Stimulated activated effector memory CD8-positive, alpha-beta T cell treated with anti-CD3 and anti-CD28 coated beads, Interleukin-12 subunit alpha, Interleukin-12 subunit beta, amount 100 ng/mL, for 72 hours (primary cell): ENCODE measurements at regions not wholly inside any gene's neighbourhood (a gene's known extent, or its start where the extent isn't known, plus 50 kb on each side); places are given as distances from the start of the nearest gene placed in this dataset.
"Not testable (repeated sequence)": the region's sequence is repeated elsewhere in the genome, so short reads cannot be mapped to it uniquely, and the experiment has no call there.

Source experiments
- ATAC-seq: fragments of 150-1000 bp; cut with Tn5 transposase; 2 replicates; pipeline ENCODE4 v1.10.0; 2021
- DNase-seq, 2 donors: peaks; one replicate each; pipeline ENCODE4 v3.0.0; 2021 to 2022; ENCODE audit warnings: low spot score in 2 of 2
- H3K27ac Mint-ChIP-seq: one replicate; pipeline ENCODE4 v1.8.0; 2022; ENCODE audit warnings: mild to moderate bottlenecking, mixed read lengths
- H3K36me3 Mint-ChIP-seq: one replicate; pipeline ENCODE4 v1.8.0; 2022; ENCODE audit warnings: mild to moderate bottlenecking, mixed read lengths
- H3K4me1 Mint-ChIP-seq: one replicate; pipeline ENCODE4 v1.8.0; 2022; ENCODE audit warnings: mixed read lengths
- H3K4me3 Mint-ChIP-seq: one replicate; pipeline ENCODE4 v1.8.0; 2022; ENCODE audit warnings: mild to moderate bottlenecking, mixed read lengths
- H3K9me3 Mint-ChIP-seq: one replicate; pipeline ENCODE4 v1.8.0; 2022; ENCODE audit warnings: mixed read lengths

DNA sequence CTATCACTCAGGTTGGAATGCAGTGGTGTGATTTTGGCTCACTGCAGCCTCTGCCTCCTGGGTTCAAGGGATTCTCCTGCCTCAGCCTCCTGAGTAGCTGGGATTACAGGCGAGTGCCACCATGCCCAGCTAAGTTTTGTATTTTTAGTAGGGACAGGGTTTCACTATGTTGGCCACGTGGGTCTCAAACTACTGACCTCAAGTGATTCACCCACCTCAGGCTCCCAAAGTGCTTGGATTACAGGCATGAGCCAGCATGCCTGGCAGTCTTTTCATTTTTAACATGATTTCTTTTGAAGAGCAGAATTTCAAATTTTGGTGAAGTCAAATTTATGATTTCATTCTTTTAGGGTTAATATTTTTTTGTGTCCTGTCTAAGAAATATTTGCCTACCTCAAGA lies 217.4 kb downstream of the BUB3 start:
- not testable (repeated sequence) for ATAC-seq, H3K27ac Mint-ChIP-seq, H3K4me3 Mint-ChIP-seq, DNase-seq, H3K4me1 Mint-ChIP-seq, H3K36me3 Mint-ChIP-seq, H3K9me3 Mint-ChIP-seq

DNA sequence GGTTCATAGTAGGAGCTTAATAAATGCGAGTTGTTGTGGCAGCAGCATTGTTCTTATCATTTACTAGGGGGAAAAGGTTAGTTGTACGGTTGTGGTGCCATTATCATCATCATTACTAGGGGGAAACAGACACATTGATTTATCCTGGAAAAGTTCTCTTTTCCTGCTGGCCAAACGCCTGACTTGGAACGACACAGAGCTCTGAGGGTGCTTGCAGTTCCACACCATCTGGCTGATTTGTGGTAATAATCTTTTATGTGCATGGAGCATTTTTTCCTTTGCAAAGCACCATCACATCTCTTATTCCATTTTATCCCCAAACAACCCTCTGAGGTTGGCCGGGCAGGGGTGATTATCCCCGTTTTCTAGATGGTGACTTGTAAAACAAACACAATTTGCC lies 219.4 kb downstream of the BUB3 start:
- ATAC-seq (no peak), DNase-seq (no peak)
- no peak overlapping the region for H3K27ac Mint-ChIP-seq
- H3K9me3 Mint-ChIP-seq, result no peaks in the 10 kb centered on the region
- no peaks in the 10 kb centered on the region for H3K4me1 Mint-ChIP-seq
- H3K36me3 Mint-ChIP-seq, result no peaks in the 10 kb centered on the region
- H3K4me3 Mint-ChIP-seq, result no peak overlapping the region

DNA sequence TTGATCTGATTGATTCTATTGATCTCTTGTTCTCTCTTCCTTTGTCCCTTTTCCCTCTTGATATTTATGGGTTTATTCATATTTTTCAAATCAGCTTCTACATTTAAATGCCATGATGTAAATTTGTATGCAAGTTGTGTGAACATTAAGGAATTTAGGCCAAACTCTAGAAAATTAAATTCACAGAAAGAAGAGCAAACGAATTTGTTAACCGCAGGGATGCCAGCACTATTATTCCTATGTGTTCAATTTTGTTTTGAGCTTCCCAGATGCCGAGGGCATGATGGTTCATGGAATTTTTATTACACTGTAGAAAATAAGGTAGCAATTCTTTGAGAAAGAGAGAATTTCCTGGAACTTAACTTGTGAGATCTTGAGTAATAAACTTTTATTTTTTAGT lies 220.9 kb downstream of the BUB3 start:
- DNase-seq, result no peak
- H3K36me3 Mint-ChIP-seq, result no peaks in the 10 kb centered on the region
- no peak overlapping the region for H3K4me3 Mint-ChIP-seq
- H3K9me3 Mint-ChIP-seq, result no peaks in the 10 kb centered on the region
- no peak overlapping the region for H3K27ac Mint-ChIP-seq
- no peaks in the 10 kb centered on the region for H3K4me1 Mint-ChIP-seq
- no peak for ATAC-seq

DNA sequence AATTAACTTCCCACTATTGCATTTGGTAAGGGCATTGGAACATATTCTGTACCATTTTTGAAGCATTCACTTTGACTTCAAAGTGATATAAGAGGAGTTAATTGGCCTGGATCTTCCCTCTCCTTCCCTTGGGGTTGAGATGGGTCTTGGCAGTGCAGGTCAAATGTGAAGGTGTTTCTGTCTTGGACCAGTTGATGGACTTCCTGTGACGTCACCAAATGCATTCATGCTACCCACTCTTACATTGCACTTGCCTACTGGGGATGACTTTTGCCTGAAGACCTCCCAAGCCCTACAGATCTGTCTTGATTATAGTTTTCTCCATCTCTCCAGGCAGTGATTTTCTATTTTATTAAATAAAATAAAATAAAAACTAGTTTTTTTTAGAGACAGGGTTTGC lies 221.5 kb downstream of the BUB3 start:
- Mint-ChIP-seq H3K9me3 (no peaks in the 10 kb centered on the region), H3K4me1 (peaks cover 5% of the 10 kb centered on the region), H3K4me3 (no peak overlapping the region), H3K36me3 (no peaks in the 10 kb centered on the region), H3K27ac (no peak overlapping the region)
- ATAC-seq (no peak), DNase-seq (no peak)

DNA sequence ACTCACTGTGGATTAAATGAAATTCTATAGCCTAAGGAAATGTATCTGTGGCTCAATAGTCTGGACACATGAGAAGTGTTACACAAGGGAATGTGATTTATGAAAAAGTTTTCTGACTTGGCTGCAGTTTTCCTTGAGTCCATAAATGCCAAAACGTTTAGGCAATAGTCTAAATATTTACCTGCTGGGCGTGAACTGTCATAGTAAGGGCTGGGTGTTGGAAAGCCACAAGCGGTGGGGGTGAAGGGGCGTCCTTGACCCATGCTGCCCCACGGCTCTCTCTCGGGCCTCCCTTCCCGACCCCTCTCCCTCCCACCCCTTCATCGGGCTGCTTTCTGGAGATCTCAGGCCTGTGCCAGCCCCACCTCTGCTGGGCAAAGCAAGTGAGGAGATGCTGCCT lies 223.7 kb downstream of the BUB3 start:
- DNase-seq (no peak), ATAC-seq (no peak)
- Mint-ChIP-seq H3K4me3 (no peak overlapping the region), H3K36me3 (no peaks in the 10 kb centered on the region), H3K9me3 (no peaks in the 10 kb centered on the region), H3K27ac (no peak overlapping the region), H3K4me1 (peaks cover 6% of the 10 kb centered on the region)

DNA sequence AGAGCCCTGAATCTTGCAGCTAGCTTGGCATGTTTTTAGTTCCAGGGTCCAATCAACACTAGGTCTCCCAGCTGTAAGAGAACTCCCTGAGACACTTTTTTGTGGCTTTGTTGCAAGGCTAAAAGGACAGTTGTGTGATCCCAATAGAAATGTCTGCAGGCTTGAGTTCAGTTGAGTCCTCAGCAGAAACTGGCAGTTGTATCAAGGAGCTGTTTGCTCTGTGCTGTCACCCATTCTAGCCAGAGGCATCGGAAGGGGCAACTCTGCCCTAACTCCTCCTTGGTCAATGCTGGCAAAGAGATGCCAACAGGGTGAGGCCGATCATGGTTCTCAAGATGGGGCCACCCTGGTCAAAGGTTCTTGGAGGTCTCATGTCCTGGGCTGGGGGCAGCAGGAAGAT lies 224.1 kb downstream of the BUB3 start:
- Mint-ChIP-seq H3K27ac (no peak overlapping the region), H3K9me3 (no peaks in the 10 kb centered on the region), H3K4me3 (no peak overlapping the region), H3K4me1 (peaks cover 6% of the 10 kb centered on the region), H3K36me3 (no peaks in the 10 kb centered on the region)
- DNase-seq, result no peak
- ATAC-seq, result no peak

DNA sequence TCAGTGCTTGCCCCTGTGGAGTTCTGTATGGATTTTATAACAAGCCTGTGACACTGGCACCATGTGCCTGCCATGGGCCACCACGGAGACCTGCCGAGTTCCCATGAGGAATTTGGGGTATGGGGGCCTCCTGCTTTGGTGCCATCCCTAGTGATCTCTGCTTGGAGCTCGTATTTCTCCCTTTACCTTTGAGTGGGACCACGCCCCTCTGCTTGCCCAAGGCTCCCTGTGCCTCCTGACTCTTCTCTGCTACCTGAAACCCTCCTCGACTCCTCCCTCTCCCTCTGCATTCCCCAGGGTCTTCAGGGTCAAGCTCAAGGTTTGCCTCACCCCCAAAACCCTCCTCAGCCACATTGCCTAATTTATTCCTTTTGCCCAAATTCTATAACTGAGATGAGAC lies 225.0 kb downstream of the BUB3 start:
- peaks cover 6% of the 10 kb centered on the region for H3K4me1 Mint-ChIP-seq
- H3K9me3 Mint-ChIP-seq, result no peaks in the 10 kb centered on the region
- no peak for DNase-seq
- H3K36me3 Mint-ChIP-seq, result no peaks in the 10 kb centered on the region
- ATAC-seq, result no peak
- no peak overlapping the region for H3K4me3 Mint-ChIP-seq
- H3K27ac Mint-ChIP-seq, result no peak overlapping the region

DNA sequence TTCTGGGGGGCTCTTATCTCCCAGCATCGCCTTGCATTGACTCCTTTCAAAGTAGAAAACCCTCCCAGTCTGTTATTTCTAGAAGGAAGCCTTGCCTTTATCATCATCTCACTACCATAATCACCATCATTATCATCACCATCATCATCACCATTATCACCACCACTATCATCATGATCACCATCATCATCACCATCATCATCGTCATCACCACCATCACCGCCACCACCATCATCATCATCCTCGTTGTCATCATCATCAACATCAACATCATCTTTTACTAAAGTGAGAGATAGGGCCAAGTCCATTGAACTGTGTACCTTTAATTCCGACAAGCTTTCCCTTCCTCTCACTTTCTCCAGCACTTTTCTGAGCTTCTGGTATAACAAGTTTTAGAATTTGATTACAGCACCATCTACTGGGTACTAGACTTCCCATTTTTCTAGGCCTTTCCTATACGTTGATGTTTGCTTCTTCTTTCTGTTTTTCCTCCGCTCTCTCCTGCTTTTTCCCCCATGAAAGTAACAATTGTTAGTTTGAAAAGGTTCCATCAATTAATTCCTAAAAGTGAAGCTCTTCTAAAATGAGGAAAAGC lies 226.4 kb downstream of the BUB3 start:
- Mint-ChIP-seq H3K9me3 (no peaks in the 10 kb centered on the region), H3K36me3 (no peaks in the 10 kb centered on the region), H3K4me3 (no peak overlapping the region), H3K27ac (no peak overlapping the region), H3K4me1 (peaks cover 6% of the 10 kb centered on the region)
- ATAC-seq (no peak), DNase-seq (no peak)

DNA sequence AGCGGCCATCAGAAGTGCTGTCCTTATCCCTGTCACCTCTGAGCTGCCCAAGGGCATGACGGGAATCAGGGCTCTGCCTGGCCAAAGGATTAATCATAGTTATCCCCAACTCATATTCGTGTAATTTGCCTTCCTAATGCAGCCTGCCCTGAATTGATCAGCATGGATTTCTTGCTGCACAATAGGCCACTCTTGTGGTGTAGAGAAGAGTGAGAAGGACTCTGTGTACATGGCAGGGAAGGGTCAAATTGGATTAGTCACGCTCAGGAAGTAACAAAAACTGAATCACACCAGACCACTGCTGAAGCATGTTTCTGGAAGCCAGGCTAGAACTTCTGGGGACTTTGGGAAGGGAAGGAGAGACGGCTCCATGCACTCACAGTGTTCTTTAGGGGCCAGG lies 227.0 kb downstream of the BUB3 start:
- no peak overlapping the region for H3K4me3 Mint-ChIP-seq
- ATAC-seq, result no peak

DNA sequence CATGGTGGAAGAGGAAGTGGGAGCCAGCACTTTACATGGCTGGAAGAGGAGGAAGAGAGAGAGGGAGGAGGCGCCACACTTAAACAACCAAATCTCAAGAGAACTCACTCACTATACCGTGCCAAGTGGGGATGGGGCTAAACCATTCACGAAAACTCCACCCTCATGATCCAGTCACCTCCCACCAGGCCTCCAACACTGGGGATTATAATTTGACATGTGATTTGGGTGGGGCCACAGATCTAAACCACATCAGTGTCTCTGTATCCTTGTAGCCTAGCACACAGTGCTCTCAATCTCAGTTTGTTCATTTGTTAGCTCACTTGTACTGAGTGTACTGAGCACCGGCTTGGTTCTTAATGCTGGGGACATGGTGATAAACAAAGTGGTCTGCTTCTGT lies 228.3 kb downstream of the BUB3 start:
- Mint-ChIP-seq H3K27ac (no peak overlapping the region), H3K4me1 (peaks cover 6% of the 10 kb centered on the region), H3K36me3 (no peaks in the 10 kb centered on the region), H3K9me3 (peaks cover 6% of the 10 kb centered on the region), H3K4me3 (no peak overlapping the region)
- DNase-seq, result no peak
- no peak for ATAC-seq

More for the DNA sequence above, 227.0 kb downstream of the BUB3 start:
- peaks cover 2% of the 10 kb centered on the region for H3K9me3 Mint-ChIP-seq
- DNase-seq, result no peak
- no peaks in the 10 kb centered on the region for H3K36me3 Mint-ChIP-seq
- H3K4me1 Mint-ChIP-seq, result peaks cover 6% of the 10 kb centered on the region
- no peak overlapping the region for H3K27ac Mint-ChIP-seq

DNA sequence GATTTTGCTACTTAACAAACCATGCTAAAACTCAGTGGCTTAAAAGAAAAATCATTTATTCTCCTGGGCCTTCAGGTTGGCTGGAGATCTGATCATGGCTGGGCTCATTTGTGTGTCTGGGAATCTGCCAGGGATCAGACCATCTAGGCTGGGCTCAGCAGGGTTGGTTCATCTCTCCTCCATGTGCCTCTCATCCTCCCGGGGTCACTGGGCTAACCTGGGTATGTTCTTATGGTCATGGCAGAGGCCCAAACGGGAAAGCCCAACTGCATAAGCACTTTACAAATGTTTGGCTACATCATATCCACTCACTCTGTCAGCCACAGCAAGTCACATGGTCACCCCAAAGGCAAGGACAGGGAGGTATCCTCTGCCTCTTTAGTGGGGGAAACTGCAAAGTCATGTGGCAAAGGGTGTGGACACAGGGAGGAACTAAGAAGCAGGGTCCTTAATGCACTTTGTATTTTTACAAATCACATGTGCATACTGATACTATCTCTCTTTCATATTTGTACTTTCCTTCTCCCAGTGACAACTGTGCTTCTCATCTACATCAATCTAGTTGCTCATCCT lies 231.4 kb downstream of the BUB3 start:
- H3K4me1 Mint-ChIP-seq, result peaks cover 2% of the 10 kb centered on the region
- ATAC-seq, result no peak
- no peak for DNase-seq
- H3K9me3 Mint-ChIP-seq, result peaks cover 6% of the 10 kb centered on the region
- no peak overlapping the region for H3K4me3 Mint-ChIP-seq
- no peak overlapping the region for H3K27ac Mint-ChIP-seq
- no peaks in the 10 kb centered on the region for H3K36me3 Mint-ChIP-seq

DNA sequence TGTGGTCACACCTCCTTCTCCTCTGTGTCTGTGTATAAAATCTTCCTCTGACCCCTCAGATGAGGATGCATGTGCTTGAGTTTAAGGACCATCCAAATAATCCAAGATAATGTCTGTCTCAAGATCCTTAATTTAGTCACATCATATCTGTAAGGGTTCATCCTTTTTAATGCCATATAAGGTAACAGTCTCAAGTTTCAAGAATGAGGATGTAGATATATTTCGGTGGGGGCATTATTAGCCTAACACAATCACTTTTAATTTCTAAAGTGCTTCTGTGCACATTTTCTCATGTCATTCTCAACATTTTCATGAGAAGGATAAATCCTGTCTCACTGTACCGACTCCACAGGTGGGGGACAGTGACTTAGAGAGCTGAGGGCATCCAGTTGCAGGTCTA lies 235.3 kb downstream of the BUB3 start:
- no peaks in the 10 kb centered on the region for H3K4me1 Mint-ChIP-seq
- no peak overlapping the region for H3K4me3 Mint-ChIP-seq
- peaks cover 6% of the 10 kb centered on the region for H3K9me3 Mint-ChIP-seq
- H3K27ac Mint-ChIP-seq, result no peak overlapping the region
- no peak for DNase-seq
- no peak for ATAC-seq
- no peaks in the 10 kb centered on the region for H3K36me3 Mint-ChIP-seq

DNA sequence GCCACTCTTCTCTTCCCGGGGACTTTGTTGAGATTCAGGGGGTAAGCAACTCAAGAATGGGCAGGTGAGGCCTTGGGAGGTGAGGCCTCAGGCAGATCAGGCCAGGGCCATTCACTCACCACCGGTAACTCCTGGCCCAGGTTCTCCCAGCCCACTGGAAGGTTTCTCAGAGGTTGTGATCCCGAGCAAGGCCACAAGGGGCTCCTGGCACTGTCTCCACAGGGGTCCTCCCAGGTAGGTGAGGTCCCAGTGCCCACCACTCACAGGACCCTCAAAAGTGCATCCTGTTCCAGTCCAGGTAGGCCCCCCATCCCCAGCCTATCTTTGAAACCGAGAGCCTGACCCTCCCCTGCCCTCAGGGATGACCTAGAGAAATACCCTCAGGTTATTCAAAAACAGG lies 236.1 kb downstream of the BUB3 start:
- Mint-ChIP-seq H3K27ac (no peak overlapping the region), H3K36me3 (no peaks in the 10 kb centered on the region), H3K9me3 (peaks cover 6% of the 10 kb centered on the region), H3K4me3 (no peak overlapping the region), H3K4me1 (no peaks in the 10 kb centered on the region)
- ATAC-seq, result no peak
- DNase-seq, result no peak

DNA sequence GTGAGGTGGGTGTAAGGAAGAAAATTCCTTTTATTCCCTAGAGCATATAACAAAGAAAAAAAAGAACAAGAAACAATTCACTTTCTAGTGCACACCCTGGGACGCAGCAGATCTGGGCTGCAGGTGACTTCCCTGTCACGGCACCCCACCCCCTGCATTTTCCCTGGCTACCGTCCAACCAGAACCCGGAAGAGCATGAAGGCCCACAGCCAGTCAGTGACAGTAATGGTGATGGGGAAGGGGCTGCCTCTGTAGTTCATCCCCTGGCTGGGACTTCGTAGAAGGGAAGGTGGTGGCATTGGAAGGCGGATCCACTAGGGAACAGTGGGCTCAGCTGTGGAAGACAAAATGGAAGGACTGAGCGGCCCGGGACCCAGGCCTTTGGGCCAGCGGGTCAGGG lies 236.7 kb downstream of the BUB3 start:
- Mint-ChIP-seq H3K9me3 (peaks cover 5% of the 10 kb centered on the region), H3K4me1 (no peaks in the 10 kb centered on the region), H3K4me3 (no peak overlapping the region), H3K36me3 (no peaks in the 10 kb centered on the region), H3K27ac (no peak overlapping the region)
- DNase-seq (no peak), ATAC-seq (no peak)

DNA sequence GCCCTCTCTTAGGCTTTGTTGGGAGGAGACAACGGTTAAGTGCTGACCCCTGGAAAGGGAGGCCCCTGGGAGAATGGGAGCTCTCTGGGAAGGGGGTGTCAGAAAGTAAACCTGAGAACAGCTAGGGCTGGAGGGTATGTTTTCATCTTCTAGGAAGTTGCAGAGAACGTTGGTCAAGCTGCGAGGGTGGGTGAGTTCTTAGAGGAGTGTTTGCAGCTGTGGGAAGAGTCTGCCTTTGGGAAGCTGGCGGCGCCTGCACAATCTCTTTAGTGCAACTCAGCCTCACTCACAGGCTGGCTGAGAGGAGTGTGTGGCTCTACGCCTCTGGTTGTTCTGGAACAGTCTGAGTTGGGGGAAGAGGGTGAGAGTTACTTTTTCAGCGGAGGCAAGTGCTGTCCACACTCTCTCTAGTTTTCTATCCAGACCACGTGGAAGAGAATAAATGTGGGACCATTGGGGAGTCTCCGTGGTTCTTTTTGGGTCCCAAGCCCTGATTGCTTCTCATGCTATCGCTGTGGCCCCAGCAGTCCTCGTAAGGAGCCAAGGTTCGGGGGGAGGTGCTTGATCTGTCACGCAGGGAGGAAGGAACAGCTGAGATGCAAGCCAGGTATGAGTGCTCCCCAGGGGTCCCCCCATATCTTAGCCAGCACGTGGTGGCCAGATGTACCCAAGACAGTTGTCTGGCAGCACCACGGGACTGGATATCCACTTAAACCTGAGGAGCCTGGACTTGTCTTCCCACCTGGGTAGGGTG lies 237.2 kb downstream of the BUB3 start:
- no peaks in the 10 kb centered on the region for H3K36me3 Mint-ChIP-seq
- H3K27ac Mint-ChIP-seq, result no peak overlapping the region
- ATAC-seq, result peak; percentile 14
- no peaks in the 10 kb centered on the region for H3K4me1 Mint-ChIP-seq
- peaks cover 4% of the 10 kb centered on the region for H3K9me3 Mint-ChIP-seq
- no peak overlapping the region for H3K4me3 Mint-ChIP-seq
- DNase-seq, result no peak

DNA sequence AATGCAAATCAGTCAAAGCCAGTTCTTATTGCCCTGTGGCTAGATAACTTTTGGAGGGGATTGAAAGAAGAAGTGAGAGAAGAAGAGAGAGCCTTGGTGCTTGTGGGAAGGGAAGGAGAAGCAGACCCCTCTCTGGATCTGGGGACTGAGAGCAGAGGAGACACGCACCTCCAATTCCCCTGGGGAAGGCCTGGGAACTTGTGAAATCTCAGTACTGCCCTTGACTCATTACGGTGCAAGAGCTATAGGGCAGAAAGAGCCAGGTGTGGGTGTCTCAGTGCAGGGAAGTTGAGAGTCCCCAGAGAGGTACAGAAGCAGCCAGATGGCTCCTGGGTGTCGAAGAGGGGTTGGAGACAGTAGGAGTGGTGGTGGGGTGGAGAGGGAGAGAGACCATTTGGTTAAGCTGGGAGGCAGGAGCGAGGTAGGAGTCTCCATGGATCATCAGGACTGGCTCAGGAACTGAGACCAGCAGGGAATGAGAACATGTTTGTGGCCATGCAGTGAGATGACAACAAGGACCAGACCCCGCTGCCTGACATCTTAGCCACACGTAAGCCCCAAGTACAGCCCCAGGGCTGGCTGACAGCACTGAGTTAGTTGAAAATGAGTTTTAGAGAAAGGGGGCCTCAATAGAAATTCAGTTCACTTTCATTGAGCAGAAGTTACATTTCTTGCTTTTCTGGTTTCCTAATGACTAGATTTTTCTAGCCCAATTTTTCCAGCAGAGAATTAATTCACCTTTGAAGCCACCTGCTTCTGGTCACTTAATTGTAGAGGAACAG lies 238.2 kb downstream of the BUB3 start:
- H3K4me3 Mint-ChIP-seq, result no peak overlapping the region
- H3K9me3 Mint-ChIP-seq, result no peaks in the 10 kb centered on the region
- H3K27ac Mint-ChIP-seq, result no peak overlapping the region
- H3K4me1 Mint-ChIP-seq, result no peaks in the 10 kb centered on the region
- no peaks in the 10 kb centered on the region for H3K36me3 Mint-ChIP-seq
- DNase-seq (no peak), ATAC-seq (peak; percentile 45)
